Keratinocyte (primary cell): ENCODE measurements at regions not wholly inside any gene's neighbourhood (a gene's known extent, or its start where the extent isn't known, plus 50 kb on each side); places are given as distances from the start of the nearest gene placed in this dataset.

Experiments
- DNase-seq: peaks from one replicate; pipeline ENCODE4 v3.0.0-alpha.2; 2011; ENCODE audit warnings: low read depth, missing footprints, low spot score
- FAIRE-seq: peaks from 2 replicates; lab custom pipeline; 2011; peaks lifted over from hg19 to GRCh38; lab: Jason Lieb, UNC
- H2AFZ ChIP-seq: 2 replicates; pipeline ENCODE4 v1.6.0; 2012; ENCODE audit warnings: low read length, control low read depth, inconsistent platforms; ENCODE audit not compliant: control insufficient read depth
- H3K27ac ChIP-seq: 2 replicates; pipeline ENCODE4 v1.5.1; 2011; ENCODE audit warnings: low read length; ENCODE audit not compliant: control insufficient read depth, insufficient read depth
- H3K27me3 ChIP-seq: 3 replicates; pipeline ENCODE4 v1.6.0; 2011; ENCODE audit warnings: low read length; ENCODE audit not compliant: control insufficient read depth, insufficient read depth; ENCODE audit errors: extremely low read depth
- H3K36me3 ChIP-seq, 2 experiments: 2 replicates in 1 of 2; 3 replicates in 1 of 2; pipeline ENCODE4 v1.5.1; 2011; ENCODE audit warnings: low read length in 2 of 2, mild to moderate bottlenecking in 1 of 2; ENCODE audit not compliant: control insufficient read depth in 2 of 2, insufficient read depth in 2 of 2; ENCODE audit errors: extremely low read depth in 1 of 2
- H3K4me1 ChIP-seq: 3 replicates; pipeline ENCODE4 v1.5.1; 2011; ENCODE audit warnings: low read length; ENCODE audit not compliant: control insufficient read depth, insufficient read depth; ENCODE audit errors: extremely low read depth
- H3K4me2 ChIP-seq: 3 replicates; pipeline ENCODE4 v1.6.0; 2011; ENCODE audit warnings: low read depth, low read length; ENCODE audit not compliant: control insufficient read depth, insufficient read depth; ENCODE audit errors: extremely low read depth
- H3K4me3 ChIP-seq, 3 experiments: fragments of 200-600 bp in 1 of 3; sonication (generic) in 1 of 3; 2 replicates in 2 of 3; 3 replicates in 1 of 3; pipeline ENCODE4 v1.5.1; 2011 to 2016; ENCODE audit warnings: low read length in 3 of 3, mild to moderate bottlenecking in 3 of 3, control low read depth in 2 of 3, inconsistent platforms in 1 of 3, low read depth in 1 of 3, mixed read lengths in 1 of 3, mixed run types in 1 of 3, moderate library complexity in 1 of 3; ENCODE audit not compliant: control insufficient read depth in 2 of 3, insufficient read depth in 2 of 3; ENCODE audit errors: extremely low read depth in 1 of 3
- H3K79me2 ChIP-seq: 2 replicates; pipeline ENCODE4 v1.6.0; 2012; ENCODE audit warnings: low read length; ENCODE audit not compliant: control insufficient read depth, insufficient read depth
- H3K9ac ChIP-seq: 3 replicates; pipeline ENCODE4 v1.6.0; 2011; ENCODE audit warnings: low read length; ENCODE audit not compliant: control insufficient read depth, insufficient read depth; ENCODE audit errors: extremely low read depth
- H3K9me1 ChIP-seq: 3 replicates; pipeline ENCODE4 v1.6.0; 2011; ENCODE audit warnings: low read length; ENCODE audit not compliant: control insufficient read depth, insufficient read depth; ENCODE audit errors: extremely low read depth
- H3K9me3 ChIP-seq: 2 replicates; pipeline ENCODE4 v1.5.1; 2012; ENCODE audit warnings: low read depth, low read length; ENCODE audit not compliant: control insufficient read depth
- H4K20me1 ChIP-seq: 3 replicates; pipeline ENCODE4 v1.6.0; 2011; ENCODE audit warnings: low read length; ENCODE audit not compliant: control insufficient read depth, insufficient read depth; ENCODE audit errors: extremely low read depth
- CTCF ChIP-seq, 3 experiments: IDR thresholded peaks in 1 of 3; conservative IDR thresholded peaks in 1 of 3; optimal IDR thresholded peaks in 1 of 3; 2 replicates in 2 of 3; 3 replicates in 1 of 3; pipeline versions ENCODE3 to v1.5.1; 2011; ENCODE audit warnings: low read length in 3 of 3, mild to moderate bottlenecking in 3 of 3, moderate library complexity in 2 of 3, control low read depth in 1 of 3, inconsistent platforms in 1 of 3; ENCODE audit not compliant: insufficient read depth in 2 of 3; ENCODE audit errors: extremely low read depth in 1 of 3
- EZH2 ChIP-seq: IDR thresholded peaks from one replicate; pipeline ENCODE4 v1.6.1; 2012; ENCODE audit warnings: inconsistent platforms, mild to moderate bottlenecking, low read length, moderate library complexity
- dilution Hi-C: fragments of 300-500 bp; cut with MboI; formaldehyde crosslinking; loops from one replicate; pipeline ENCODE4 v1.7.0; 2020; ENCODE audit warnings: low sequenced_read_pairs; ENCODE audit not compliant: extremely low pct_ligation_motif_present

GRCh38 chr14:98573082-98573481 is 698.9 kb downstream of the BCL11B start:
- no peak for DNase-seq
- H3K9ac ChIP-seq: no peak overlapping the region
- no peak for TF ChIP-seq EZH2
- TF ChIP-seq CTCF (optimal IDR thresholded peaks at IDR 0.05 in 1 of 3, IDR thresholded peaks at IDR 0.05 in 1 of 3, conservative IDR thresholded peaks at IDR 0.05 in 1 of 3; ENCODE audit: extremely low read depth in 1 of 3, insufficient read depth in 2 of 3, low read length in 3 of 3): no peak
- no peaks in the 10 kb centered on the region for H3K79me2 ChIP-seq
- no peaks in the 10 kb centered on the region for H3K36me3 ChIP-seq
- no peaks in the 10 kb centered on the region for H4K20me1 ChIP-seq
- H3K27me3 ChIP-seq: no peaks in the 10 kb centered on the region
- no peak for FAIRE-seq
- dilution Hi-C loops: no loop called here
- H2AFZ ChIP-seq: no peak overlapping the region
- no peaks in the 10 kb centered on the region for H3K9me3 ChIP-seq
- H3K4me3 ChIP-seq: no peak overlapping the region
- peaks cover 4% of the 10 kb centered on the region for H3K4me1 ChIP-seq
- no peaks in the 10 kb centered on the region for H3K9me1 ChIP-seq
- no peak overlapping the region for H3K4me2 ChIP-seq
- no peak overlapping the region for H3K27ac ChIP-seq

- Histone ChIP-seq H3K27ac (no peak overlapping the region), H3K27me3 (no peaks in the 10 kb centered on the region), H3K36me3 (no peaks in the 10 kb centered on the region), H3K4me2 (no peak overlapping the region), H3K79me2 (no peaks in the 10 kb centered on the region), H3K4me3 (no peak overlapping the region), H3K9ac (no peak overlapping the region), H3K9me3 (no peaks in the 10 kb centered on the region), H2AFZ (no peak overlapping the region), H3K4me1 (peaks cover 23% of the 10 kb centered on the region), H3K9me1 (no peaks in the 10 kb centered on the region), H4K20me1 (no peaks in the 10 kb centered on the region)
- dilution Hi-C loops: no loop called here
- FAIRE-seq (no peak), DNase-seq (no peak)
- no peak for TF ChIP-seq CTCF (optimal IDR thresholded peaks at IDR 0.05 in 1 of 3, IDR thresholded peaks at IDR 0.05 in 1 of 3, conservative IDR thresholded peaks at IDR 0.05 in 1 of 3; ENCODE audit: extremely low read depth in 1 of 3, insufficient read depth in 2 of 3, low read length in 3 of 3)
- no peak for TF ChIP-seq EZH2
Measured at GRCh38 chr14:98576463-98576862, 695.5 kb downstream of the BCL11B start.
